ENCODE measurements at regions not wholly inside any gene's neighbourhood (a gene's known extent, or its start where the extent isn't known, plus 50 kb on each side); places are given as distances from the start of the nearest gene placed in this dataset.

DNA sequence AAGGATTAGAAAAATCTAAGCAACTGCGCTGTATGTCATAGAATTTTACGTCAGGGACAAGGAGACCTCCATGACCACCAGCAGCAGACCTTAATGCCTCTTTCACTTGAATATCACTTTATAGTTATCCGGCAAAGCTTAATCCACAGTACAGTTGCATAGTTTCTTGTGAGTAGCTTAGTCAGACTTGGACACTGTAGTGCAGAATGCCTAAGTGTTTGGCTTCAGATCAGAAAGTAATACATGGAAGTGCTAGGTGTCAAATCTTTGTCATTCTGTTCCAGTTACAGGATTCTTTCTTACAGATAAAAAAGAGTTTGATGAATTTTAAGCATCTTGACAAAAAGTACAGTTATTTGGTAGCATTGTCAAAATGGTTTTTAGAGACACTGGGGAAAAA lies 239.9 kb upstream of the PAPPA start:
- DNase-seq = no peak

DNA sequence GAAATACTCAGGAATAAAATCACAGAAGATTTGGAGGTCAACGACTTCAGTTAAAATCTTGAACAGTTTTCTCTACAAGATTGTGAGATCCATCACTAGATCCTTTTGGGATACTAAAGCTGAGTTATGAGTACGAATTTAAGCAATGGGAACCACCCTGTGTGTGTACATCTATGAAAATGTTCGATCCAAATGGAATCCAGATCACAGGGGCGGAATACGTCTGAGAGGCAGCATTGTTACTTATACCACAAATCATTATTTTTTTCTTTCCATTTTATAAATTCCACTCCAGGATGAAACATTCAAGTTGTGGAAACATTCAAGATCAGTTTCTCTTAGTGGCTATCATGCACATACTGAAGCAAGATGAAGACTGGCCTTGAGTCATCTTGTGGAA lies 239.3 kb upstream of the PAPPA start:
- no peak for DNase-seq

DNA sequence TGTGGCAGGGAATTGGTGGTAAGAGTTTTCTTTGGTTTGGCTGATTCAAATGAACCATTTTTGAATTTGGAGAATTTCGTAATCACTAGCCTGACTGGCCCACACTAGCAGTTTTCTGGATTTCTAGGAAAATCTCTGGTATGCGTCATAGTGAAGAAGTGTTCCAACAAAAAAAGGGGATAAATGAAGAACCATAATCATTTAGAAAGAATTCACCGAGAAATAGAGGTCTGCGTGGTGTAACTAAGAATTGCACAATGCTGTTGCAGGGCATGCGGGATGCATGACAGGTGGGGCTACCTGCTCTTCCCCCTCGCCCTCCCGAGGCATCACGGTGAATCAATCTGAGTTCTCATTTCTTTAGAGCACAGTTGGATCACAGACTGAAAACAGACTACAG lies 232.3 kb upstream of the PAPPA start:
- no peak for DNase-seq

DNA sequence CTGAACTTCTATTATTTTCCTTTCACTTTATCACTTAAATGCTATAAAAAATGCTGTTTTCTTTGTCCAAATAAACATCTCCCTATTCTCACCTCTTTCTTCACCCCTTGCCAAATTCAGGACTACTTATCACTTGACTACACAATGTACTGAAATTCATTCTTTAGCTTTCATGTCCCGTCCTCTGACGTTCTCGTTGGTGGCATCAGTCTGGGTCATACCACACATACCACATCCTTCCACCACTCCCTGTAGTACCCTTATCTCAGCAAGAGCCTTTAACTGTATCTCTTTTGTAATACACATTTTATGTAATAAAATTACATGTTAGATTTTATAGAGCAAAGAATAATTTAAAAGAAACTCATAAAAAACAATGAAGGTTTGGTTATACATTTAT lies 231.1 kb upstream of the PAPPA start:
- DNase-seq = no peak

DNA sequence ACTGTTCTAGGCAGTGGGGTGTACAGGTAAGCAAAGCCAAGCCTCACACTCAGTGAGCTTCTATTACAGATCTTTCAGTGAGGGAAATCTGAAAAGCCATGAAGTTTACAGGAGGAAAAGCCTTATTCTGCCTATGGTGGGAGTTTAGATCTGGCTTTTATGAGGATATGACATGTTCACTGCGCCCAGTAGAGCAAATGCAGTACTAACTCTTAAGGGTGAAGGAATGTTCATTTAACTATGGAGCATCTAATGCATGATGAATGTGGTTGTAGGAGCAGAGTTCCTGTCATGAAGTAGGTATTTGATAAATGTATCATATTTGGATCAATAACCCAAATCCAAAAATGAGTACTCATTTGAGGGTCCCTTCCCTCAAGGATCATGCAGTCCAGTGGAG lies 230.2 kb upstream of the PAPPA start:
- no peak for DNase-seq

DNA sequence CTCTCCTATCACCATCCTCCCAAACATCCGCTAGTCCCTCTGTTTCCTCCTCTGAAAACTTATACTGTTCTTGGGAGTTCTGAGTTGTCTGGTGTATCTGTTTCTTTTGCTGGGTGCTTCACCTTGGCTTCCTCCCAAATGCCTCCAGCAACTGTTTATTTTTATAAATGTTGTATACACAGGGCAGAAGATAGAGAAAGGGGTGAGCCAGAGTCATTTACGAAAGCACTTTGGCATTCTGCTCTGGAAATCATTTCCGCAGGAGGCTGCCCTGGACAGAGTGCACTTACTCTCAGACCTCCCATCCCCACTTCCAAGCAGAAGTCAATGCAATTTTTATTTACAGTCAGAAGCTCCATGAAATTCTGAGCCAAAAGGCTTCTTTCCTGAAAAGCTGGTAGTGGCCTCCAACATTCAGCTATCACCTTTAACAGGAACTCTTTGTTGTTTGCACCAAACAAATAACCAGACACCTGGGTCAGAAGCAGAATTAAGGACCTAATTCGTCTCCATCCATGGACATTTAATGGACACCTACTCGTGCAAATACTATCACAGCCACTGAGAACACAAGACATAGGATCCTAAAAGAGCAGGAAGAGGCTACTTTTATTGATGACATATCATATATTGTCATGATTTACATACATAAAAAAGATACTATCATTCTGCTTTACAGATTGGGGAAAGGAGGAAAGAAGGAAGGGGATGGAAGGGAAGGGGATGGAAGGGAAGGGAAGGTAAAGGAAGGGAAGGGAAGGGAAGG lies 229.5 kb upstream of the PAPPA start:
- DNase-seq = no peak

DNA sequence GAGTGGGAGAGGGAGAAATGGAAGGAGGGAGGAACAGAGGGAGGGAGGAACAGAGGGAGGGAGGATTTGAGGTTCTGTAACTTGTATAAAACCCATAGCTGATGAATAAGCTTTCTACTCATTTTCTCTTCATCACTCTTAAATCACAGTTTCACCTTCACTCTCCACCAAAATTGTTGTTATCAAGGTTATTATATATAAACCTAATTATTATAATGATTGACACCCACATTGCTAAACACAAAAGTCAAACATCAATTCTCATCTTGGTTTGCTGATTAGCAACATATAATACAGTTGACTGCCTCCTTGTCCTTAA lies 229.0 kb upstream of the PAPPA start:
- no peak for DNase-seq

DNA sequence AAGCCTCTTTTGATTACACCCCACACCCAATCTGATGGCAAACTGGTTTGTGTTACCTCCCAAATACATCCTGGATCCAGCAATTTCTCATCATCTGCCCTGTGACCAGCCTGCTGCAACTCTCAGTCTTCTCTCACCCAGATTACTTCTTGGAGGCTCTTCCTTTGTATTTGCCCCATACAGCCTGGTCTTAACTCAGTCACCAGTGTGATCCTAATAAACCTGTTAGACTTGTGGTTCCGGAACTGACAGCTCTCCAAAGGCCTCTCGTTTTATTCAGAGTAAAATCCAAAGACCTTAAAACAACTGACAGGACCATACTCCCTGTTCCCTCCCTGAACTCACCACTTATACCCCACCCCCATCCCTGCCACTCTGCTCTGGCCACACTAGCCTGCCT lies 228.2 kb upstream of the PAPPA start:
- DNase-seq = no peak

DNA sequence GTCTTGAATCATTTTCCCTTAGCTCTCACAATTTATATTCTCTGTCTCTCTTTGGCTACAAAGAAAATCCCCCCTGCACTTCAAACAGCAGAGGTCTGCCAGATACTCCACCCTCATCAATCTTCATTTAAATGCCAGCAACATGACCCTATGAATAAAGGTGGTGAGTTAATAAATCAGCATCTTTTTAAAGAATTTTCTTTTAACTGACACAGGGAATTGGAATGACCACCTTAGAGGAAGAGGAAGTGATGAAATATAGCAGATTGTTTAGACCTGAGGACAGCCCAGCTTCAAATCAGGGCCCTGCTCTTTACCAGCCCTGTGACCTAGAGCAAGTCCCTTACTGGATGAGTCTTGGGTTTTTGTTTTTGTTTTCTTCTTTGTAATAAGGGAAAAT lies 223.1 kb upstream of the PAPPA start:
- no peak for DNase-seq

DNA sequence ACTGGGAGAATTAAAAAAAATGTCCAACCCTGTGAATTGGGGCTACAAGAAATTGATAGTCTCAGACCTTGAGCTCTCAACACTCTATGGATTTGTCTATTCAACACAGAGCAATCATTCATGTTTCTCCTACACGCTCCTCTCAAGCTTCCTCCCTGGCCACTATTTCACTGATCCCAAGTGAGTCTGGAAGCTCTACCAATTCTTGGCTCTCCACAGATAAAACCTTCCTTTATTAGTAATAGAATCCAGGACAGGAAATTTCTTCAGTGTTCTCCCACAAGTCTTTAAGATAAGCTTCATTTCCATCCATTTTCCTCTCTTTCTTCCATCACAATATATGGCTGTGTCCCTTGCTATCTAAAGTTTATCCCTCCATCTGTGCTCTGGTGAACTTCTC lies 215.1 kb upstream of the PAPPA start:
- no peak for DNase-seq

DNA sequence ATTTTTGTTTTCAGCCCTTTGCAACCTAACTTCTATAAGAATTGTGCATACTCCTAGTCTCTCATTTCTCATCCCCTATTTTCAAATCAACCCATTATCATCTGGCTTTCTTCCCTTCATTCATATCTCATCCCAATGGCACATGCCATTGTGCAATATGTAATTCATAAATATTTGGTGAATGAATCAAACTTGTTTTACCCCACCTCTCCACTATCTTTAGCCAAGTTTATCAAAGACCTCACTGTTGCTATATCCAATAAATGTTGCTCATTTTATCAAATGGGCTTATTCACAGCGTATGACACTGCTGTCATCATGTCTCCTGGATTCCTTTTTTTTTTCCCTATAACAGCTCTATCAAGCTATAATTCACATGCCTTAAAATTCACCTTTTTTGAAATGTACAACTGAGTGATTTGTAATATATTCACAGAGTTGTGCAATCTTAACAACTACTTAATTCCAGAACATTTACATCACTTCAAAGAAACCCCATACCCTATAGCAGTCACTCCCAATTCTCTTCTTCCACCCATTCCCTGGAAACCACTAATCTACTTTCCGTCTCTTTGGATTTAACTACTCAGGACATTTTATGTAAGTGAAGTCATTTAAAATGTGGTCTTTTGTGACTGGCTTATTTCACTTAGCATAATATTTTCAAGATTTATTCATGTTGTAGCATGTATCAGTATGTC lies 214.4 kb upstream of the PAPPA start:
- no peak for DNase-seq

DNA sequence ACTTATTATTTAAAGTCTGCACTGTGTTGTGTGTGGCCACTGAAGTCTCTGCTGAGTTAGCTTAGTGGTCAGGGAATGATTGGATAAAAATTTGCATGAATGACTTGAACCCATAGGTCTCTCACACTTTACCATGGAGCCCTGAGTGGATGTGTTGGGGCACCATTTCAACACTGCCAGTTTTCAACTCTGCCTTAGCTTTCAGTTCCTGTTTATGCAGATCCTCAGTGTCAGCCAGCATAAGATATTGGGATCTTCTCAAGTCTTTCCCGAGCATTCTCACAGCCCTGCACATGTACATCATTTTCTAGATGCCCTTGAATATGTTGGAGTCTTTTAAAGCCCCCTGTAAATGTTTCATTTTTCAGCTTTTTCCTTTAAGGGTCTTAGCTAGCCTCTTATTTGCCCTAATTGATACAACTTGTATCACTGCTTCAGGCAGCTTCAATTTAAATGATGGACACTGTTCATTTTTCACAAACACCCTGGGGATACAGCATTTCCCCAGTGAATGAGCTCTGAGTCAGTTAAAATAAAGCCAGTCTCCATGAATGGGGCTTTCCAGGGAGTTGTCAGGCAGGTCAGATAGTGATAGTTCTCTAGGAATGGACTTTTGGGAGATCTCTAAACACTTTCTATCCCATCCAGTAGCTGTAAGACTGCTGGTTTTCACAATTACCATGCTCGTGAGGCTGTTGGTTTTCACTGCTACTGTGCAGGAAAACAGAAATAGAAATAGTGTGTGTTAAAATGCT lies 211.9 kb upstream of the PAPPA start:
- no peak for DNase-seq

DNA sequence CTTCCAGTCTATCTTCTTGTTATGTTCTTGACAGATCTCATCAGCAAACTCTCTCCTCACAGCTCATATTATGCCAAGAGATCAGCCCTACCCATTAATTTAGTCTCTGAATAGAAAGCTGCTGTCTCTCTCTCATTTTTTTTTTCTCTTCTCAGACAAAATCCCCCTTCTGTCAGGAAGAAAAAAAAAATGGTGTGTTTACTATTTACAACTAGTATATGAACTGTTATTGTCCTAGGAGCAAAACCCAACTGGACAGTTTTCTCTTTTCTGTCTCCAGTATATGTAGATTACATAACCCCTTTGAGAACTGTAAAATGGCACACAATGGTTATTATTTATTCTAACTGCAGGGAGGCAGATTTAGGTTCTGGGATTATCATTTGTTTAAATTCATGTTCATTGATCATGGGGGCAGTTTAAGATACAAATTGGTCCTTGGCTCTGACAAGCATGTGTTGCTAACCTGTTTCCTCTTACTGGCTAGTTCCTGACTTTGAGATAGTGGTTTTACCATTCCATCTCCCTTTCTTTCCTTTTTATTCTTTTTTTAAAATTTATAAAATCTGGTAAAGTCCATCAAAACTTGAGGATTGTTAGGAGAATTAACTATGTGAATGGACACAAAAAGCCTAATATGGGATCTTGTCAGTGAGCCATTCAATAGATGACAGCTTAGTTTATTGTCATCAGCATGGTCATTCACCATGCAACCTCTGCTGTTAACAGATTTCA lies 210.0 kb upstream of the PAPPA start:
- DNase-seq = no peak

DNA sequence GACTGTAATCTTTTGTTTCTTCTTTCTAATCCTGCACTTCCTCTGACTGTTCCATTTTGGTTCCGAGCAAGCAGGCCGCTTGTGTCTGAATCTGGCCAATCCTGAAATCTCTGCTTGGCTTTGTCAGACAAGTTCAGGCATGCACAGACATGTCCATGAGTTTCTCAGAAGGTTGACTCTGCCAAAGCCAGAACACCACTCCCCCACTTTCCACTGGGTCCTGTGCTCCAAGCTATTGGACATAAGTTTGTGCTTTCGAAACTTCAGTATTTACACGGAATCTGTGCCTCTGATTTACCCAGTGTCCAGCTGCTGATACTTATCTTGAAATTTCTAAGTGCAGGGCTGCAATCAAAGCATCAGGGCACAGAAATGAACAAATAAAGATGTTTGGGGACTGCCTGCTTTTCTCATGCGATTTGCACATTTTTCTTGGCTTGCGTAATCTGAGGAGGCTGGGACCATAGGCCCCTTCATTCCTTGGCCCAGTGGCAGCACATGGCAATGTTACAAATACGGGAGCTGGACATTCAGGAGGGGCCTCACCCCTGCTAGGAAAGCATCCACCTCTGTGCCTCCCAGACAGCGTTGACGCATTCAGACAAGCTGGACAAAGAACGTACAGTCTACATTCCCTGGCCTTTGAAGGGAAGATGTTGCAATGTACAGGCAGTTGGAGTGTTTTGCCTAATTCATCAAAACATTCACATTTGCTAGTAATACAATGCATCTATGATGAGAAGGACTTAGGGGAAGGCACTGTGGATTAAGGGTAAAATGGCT lies 209.2 kb upstream of the PAPPA start:
- DNase-seq = no peak

DNA sequence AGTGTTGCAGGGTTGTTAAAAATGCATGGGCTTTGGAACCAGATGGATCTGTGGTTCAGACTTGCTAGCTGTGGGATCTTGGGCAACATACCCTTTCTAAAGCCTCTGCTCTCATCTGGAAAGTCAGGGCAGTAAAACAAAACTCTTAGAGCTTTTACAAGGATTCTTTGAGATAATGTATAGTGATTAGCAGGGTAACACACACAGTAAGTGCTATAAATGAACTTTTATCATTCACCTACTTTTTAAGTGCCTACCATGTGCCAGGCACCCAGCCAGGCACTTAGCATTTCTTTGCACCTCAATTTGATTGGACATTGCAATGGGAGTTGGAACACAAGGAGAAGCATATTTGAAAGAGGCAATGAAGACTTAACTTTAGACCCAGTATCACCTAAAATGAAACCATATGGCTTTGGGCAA lies 208.6 kb upstream of the PAPPA start:
- no peak for DNase-seq

DNA sequence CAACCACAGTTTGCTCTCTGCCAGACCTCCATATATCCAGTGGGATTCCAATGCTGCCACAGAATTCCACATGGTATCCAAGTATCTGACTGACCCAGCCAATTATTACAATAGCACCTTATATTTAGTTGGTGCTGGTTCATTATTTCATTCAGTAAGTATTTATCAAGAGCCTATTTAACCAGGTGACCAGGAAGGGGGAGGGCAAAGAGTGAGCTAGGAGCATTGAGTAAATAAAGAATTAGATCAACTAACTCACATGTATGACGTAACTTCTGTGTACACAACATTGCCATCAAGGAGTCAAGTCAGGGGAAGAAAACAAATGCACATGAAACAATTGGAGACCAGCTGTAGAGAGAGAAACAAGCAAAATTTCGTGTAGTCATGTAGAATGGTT lies 207.1 kb upstream of the PAPPA start:
- no peak for DNase-seq

DNA sequence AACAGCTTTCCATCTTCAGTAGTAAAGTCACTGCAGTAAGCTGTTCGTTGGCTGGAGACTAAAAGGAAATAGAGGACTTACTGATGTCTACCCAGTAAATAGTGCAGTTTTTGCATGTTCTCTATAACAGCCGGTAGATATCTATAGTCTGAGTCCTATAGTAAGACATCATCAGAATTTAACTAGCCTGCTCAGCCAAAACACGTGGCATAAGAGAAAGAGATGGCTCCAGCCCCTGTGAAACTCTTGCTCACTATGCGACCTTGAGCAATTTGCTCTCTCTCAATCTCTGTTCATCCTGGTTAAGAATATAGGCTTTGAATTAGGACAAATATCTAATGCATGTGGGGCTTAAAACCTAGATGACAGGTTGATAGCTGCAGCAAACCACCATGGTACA lies 201.6 kb upstream of the PAPPA start:
- DNase-seq = no peak

DNA sequence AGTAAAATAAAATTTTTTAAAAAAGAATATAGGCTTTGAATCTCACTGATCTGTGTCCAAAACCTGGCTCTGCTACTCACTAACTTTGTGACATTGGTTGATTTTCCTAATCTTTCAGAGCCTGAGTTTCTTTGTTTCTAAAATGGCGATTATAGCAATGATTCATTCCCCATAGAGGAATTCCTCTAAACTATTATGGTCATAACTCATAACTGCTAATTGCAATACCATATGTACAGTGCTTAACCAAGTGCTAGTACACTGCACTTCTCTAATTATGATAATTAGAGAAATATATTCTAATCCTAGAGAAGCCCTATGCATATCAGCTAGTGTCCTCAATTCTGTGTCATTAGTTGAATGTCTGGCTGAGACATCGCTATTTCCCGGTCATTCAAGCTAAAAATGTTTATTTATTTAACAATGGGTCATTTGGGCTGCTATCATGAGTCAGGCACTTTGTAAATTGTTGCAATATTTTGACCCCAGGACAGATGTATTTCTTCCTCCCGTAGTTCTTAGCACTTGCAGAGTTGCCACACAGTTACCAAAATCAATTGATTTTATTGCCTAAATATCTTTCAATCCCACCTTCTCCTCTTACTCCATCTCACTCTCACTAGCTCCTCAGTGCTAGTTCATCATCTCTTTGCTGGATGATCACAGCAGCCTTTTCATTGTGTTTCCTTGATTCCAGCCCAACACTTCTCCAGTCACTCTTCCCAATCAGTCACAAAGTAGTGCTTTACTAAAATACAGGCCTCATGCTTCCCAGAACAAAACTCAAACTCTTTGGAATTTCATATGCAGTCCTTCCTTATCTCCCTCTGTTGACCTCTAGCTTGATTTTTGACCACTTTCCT lies 200.9 kb upstream of the PAPPA start:
- DNase-seq = no peak

DNA sequence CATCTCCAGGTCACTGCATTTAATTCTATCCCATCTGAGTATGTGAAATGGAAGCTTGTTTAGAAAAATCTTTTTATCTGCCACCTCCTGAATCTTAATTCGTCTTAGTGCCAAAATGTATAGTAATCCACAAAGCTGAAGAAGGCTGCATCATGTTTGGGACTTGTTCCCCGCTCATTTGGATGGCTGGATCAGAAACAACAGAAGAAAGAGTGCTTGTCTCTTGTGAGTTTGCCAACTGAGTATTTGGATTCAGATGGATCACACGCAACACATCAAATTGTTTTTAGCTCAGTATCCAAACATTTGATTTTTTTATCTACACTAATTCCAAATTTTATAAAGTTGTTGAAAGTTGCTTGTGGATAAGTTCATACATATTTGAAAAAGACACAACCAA lies 197.2 kb upstream of the PAPPA start:
- no peak for DNase-seq

DNA sequence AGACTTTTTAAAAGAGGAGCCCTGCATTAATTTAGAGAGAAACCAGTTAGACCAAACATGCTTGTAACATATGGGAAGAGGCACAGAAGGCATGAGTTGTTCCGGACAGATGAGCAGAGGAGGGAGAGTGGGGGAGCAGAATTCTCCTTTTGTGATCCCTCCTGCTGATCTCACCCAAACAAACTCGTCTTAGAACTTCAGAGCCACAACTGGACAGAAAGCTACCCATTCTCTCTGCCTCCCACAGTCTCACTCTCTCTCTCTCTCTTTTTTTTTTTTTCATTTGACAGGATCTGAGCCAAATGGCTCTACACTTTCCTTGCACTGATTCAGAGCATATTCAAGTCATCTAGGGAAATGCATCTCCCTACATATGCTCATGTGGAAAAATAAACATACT lies 196.0 kb upstream of the PAPPA start:
- DNase-seq = no peak

DNA sequence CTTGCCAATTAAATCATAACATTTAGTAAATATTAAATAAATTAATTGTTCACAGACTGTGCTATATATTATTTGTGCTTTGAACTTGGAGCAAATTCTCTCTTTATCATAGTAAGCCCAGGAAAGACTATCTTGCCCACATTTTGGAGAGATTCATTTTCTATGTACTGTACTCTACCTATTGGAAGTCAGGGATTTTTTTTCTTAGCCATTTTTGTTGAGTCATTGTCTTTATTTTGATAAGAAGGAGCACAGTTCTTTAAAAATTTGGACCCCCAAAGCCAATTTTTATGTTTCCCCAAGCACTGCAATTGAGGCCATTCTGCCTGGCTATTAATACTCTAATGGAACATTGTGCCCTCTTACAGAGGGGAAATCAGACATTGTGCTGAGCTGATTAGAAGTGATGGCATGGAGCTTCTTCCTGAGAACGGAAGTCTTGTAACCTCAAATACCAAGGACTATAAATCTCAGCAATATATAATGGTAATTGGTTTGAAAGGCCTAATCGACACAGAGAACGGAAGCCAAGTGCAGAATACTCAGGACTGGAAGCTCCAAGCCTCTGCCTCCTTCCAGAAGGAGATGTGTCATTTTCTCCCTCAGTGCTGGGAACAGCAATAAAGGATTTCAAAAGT lies 188.8 kb upstream of the PAPPA start:
- no peak for DNase-seq
